IPS DF 4.7 (cell line): ENCODE measurements at regions not wholly inside any gene's neighbourhood (a gene's known extent, or its start where the extent isn't known, plus 50 kb on each side); places are given as distances from the start of the nearest gene placed in this dataset.

ENCODE experiments used
- DNase-seq: peaks from one replicate; pipeline ENCODE4 v3.0.0-alpha.2; 2013; ENCODE audit warnings: low spot score; ENCODE audit errors: extremely low read depth

GRCh38 chr11:92826603-92827002 lies 142.8 kb upstream of the MTNR1B start:
- no peak for DNase-seq

DNA sequence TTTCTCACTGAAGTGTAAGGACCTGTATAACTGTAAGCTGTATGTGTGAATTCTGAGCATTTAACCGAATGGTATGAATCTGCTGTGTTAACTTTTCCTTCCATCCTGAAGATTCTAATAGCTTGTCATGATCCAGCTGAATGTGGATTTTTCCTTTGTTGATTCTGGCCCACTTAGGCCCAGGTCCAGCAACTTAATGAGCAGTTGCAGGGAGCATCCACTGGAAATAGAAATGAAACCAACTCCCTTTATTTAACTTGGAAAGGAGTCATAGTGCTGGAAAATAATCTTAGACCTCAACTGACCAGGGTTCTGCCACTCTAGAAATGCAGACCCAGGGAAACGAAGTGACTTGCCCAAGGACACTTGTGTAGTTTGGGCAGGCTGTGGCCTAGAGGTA lies 142.3 kb upstream of the MTNR1B start:
- no peak for DNase-seq

DNA sequence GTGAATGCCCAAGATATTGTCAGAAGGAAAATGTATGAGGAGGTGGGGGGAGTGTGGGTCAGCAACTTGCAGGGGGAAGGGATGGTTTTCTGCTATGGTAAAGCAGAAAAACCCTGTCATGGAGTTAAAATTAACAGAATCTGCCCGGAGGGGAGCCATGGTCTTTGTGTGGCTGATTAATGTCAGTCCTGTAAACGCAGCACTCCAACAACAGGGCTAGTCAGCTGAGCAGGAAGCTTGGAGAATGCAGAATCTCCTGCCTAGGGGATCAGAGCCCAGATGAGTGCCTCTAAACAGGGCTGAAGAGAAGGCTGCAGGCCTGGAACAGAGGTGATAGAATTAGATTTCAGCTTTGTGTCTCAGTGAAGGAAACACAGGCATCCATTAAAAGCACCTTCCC lies 140.9 kb upstream of the MTNR1B start:
- DNase-seq: no peak

DNA sequence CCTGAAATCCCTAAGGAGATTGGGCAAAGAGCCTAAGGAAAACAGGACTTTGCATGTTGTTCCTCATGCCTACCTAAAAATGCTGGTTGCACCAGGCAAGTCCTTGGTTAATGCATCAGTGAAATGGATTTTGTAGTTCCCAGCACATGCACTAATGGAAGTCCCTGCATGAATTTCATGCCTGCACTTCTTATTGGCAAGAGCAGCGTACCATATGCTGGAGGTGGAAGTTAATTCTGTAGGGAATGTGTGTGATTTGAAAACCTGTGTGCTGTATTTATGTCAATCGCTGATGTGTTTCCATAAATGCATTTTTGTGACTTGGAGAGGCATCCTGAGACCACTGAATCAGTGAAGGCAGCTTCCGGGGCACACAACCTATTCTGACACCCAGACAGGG lies 140.3 kb upstream of the MTNR1B start:
- no peak for DNase-seq

GRCh38 chr11:92829671-92830070 lies 139.8 kb upstream of the MTNR1B start:
- DNase-seq: no peak

- no peak for DNase-seq
Measured at GRCh38 chr11:92830377-92831155, 138.9 kb upstream of the MTNR1B start.

DNA sequence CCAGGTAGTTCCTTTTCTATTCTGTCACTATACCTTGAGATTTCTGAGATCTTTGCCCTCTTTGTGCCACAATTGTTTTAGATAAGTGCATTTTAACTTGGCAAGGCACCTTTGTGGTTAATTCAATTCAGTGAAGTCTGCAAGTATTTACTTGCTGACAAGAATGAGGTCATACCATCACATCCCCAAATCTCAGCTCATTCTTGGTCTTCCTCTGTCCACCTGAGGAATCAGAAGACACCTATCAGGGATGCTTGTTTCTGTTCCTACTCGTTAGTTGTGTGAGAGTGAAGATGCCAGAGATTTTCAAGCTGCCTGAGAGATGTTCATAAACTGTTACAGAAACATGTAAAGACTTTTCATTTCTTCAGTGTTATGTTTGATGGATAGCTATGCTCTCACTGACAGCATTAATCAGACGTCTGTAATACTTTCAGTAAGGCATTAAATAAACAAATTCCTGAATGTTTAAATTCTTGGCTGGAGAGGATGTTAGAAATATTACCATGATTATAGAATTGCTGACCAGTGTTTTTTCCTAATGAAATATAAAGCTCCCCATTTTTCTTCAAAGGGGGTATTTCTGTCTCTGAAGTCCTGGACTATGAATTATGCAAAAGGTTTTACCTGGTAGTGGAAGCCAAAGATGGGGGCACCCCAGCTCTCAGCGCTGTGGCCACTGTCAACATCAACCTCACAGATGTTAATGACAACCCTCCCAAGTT lies 135.0 kb upstream of the MTNR1B start:
- no peak for DNase-seq

DNA sequence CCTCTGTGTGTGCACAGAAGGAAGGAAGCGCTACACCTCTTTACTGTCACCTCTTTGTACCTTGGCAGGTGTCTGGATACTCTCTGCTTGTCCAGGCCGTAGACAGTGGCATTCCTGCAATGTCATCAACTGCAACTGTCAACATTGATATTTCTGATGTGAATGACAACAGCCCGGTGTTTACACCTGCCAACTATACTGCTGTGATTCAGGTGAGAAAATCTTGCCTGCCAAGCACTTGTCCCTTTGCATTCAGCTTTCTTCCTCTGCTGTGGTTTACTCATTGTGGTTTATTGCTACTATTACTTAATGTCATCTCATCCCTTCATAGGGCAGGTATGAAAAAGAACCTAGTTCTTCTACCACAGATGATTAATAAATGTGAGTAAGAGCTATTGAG lies 131.9 kb upstream of the MTNR1B start:
- no peak for DNase-seq

- DNase-seq: no peak
Measured at GRCh38 chr11:92838759-92839310, 130.6 kb upstream of the MTNR1B start.

GRCh38 chr11:92839450-92839849 lies 130.0 kb upstream of the MTNR1B start:
- DNase-seq: no peak

- no peak for DNase-seq
Measured at GRCh38 chr11:92841719-92842118, 127.7 kb upstream of the MTNR1B start.

DNA sequence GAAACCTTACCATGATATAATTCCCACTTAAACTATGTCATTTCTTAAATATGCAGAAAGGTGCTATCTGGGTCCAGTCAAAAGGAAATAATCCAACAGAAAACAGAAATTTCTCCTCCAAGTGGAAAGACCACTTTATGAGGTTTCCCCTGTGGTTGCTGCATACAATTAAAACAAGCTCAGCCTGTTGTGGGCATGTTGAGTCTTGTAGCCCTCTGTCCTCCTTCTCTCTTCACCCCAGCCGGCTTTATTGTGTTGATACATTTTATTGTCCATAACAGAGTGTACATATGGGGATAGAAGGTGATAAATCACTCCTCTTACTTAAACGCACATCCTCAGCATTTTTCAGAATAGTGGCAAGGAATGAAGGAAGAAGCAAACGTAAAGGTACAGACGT lies 126.0 kb upstream of the MTNR1B start:
- DNase-seq: no peak

DNA sequence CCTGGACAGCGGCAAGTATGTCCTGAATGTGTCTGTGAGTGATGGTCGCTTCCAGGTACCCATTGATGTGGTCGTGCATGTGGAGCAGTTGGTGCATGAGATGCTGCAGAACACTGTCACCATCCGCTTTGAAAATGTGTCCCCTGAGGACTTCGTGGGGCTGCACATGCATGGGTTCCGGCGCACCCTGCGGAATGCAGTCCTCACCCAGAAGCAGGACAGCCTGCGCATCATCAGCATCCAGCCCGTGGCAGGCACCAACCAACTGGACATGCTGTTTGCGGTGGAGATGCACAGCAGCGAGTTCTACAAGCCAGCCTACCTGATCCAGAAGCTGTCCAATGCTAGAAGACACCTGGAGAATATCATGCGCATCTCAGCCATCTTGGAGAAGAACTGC lies 125.3 kb upstream of the MTNR1B start:
- DNase-seq: no peak

GRCh38 chr11:92845390-92845789 lies 124.1 kb upstream of the MTNR1B start:
- DNase-seq: no peak

- no peak for DNase-seq
Measured at GRCh38 chr11:92845805-92846204, 123.6 kb upstream of the MTNR1B start.

- DNase-seq: no peak
Measured at GRCh38 chr11:92846491-92847125, 122.8 kb upstream of the MTNR1B start.

GRCh38 chr11:92848578-92848977 lies 120.9 kb upstream of the MTNR1B start:
- no peak for DNase-seq

DNA sequence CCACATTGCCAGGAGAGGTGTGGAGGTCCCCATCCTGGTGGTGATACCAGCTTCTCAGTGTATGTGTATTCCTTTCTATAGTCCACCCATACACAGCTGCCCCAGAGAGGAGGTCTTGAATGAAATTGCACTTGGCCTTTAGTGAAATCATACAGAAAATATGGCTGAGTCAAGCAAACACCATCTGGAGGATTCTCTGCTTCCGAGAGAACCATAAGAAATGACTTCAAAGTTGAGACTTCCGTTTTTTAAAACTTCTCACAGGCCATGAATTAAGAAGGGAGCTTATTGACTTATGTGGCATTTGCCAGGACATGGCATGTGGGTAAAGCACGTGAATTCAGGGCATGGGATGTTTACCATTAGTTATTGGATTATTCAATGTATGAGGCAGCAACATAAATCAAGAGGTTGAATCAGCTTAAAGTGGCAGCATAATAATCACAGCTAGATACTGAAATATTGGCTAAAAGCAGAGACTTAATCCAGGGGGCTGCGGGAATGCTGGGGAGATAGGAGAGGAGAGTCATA lies 119.1 kb upstream of the MTNR1B start:
- no peak for DNase-seq

DNA sequence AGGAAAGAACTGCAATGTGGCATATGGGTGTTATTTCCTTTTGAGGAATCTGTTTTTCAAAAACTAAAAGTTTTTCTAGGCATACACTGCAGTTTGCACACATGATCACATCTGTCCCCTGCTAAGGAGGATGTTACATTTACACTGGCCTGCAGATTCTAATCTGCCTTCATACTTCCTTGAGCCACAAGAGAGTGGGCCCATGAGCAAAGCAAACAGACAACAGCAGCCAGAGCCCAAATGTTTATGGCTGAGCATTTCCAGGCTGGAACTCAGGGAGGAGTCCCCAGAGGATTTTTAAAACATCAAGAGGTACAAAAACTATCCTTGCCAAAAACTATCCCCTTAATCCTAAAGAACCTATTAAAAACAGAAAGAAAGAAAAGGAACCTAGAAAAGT lies 117.2 kb upstream of the MTNR1B start:
- no peak for DNase-seq

DNA sequence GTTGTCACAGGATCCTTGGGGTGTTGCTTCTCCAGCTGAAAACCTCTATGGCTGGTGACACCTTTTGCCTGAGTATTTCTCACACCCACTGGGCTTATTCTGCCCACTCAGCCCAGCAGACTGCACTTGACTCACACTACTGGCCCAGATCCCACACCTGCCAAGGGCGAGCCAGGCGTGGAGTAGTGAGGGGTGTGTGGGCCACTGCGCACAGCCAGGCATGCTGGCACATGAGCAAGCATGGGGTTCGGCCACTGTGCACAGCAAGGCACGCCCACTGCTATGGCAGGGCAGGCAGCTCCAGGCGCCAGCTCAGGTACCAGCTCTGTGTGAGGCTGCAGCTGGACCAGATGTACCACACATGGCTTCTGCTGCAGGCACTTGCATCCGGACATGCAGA lies 116.5 kb upstream of the MTNR1B start:
- DNase-seq: no peak

GRCh38 chr11:92854162-92854561 lies 115.3 kb upstream of the MTNR1B start:
- DNase-seq: no peak

GRCh38 chr11:92854952-92855351 lies 114.5 kb upstream of the MTNR1B start:
- no peak for DNase-seq
